Endothelial cell of umbilical vein (primary cell): ENCODE measurements at regions not wholly inside any gene's neighbourhood (a gene's known extent, or its start where the extent isn't known, plus 50 kb on each side); places are given as distances from the start of the nearest gene placed in this dataset.

Source experiments
- BruUV-seq: library from RNA; stranded (reverse); fragments of 400-500 nt; replicated peaks from 2 replicates; lab custom pipeline; 2021; lab: Mats Ljungman, UMichigan
- CTCF ChIA-PET: fragments of 300-600, 350-600 bp; sonication (Branson Sonifier 250); formaldehyde crosslinking; loops from one replicate; lab custom pipeline; 2021; ENCODE audit warnings: antibody characterized with exemption, inconsistent platforms; lab: Charles Lee
- POLR2A ChIA-PET: fragments of 300-600, 350-600 bp; sonication (Branson Sonifier 250); formaldehyde crosslinking; loops from one replicate; lab custom pipeline; 2021; ENCODE audit warnings: antibody characterized with exemption, inconsistent platforms; lab: Charles Lee
- DNase-seq: peaks from one replicate; pipeline ENCODE4 v3.0.0-alpha.2; 2011; ENCODE audit warnings: low read depth, low spot score
- FAIRE-seq: peaks from 2 replicates; lab custom pipeline; 2011; peaks lifted over from hg19 to GRCh38; lab: Jason Lieb, UNC
- H2AFZ ChIP-seq: 2 replicates; pipeline ENCODE4 v1.6.0; 2012; ENCODE audit warnings: low read depth, low read length, control low read depth, inconsistent platforms
- H3K27ac ChIP-seq: 2 replicates; pipeline ENCODE4 v1.5.1; 2011; ENCODE audit warnings: low read depth, mild to moderate bottlenecking, control low read depth, low read length, moderate library complexity; ENCODE audit not compliant: insufficient read depth
- H3K27me3 ChIP-seq, 2 experiments: 2 replicates each; pipeline versions ENCODE4 v1.6.0 to v1.6.1; 2011; ENCODE audit warnings: low read length in 2 of 2, mixed read lengths in 1 of 2; ENCODE audit not compliant: control insufficient read depth in 2 of 2, insufficient read depth in 2 of 2
- H3K36me3 ChIP-seq, 2 experiments: 2 replicates in 1 of 2; 3 replicates in 1 of 2; pipeline ENCODE4 v1.5.1; 2011; ENCODE audit warnings: low read length in 2 of 2, mild to moderate bottlenecking in 1 of 2, moderate library complexity in 1 of 2; ENCODE audit not compliant: control insufficient read depth in 2 of 2, insufficient read depth in 2 of 2; ENCODE audit errors: extremely low read depth in 1 of 2
- H3K4me1 ChIP-seq: 3 replicates; pipeline ENCODE4 v1.5.1; 2011; ENCODE audit warnings: mild to moderate bottlenecking, low read length; ENCODE audit not compliant: control insufficient read depth, insufficient read depth; ENCODE audit errors: extremely low read depth
- H3K4me2 ChIP-seq: 2 replicates; pipeline ENCODE4 v1.6.1; 2011; ENCODE audit warnings: low read length, control low read depth, mixed read lengths; ENCODE audit not compliant: insufficient read depth
- H3K4me3 ChIP-seq, 3 experiments: fragments of 200-600 bp in 1 of 3; sonication (generic), shearing (Covaris generic) in 1 of 3; replicated peaks in 1 of 3; 2 replicates each; pipeline ENCODE4 v1.5.1; 2011 to 2016; ENCODE audit warnings: control low read depth in 3 of 3, low read length in 3 of 3, mild to moderate bottlenecking in 2 of 3, inconsistent platforms in 1 of 3, low read depth in 1 of 3, moderate library complexity in 1 of 3; ENCODE audit not compliant: insufficient read depth in 1 of 3
- H3K79me2 ChIP-seq: 2 replicates; pipeline ENCODE4 v1.6.0; 2012; ENCODE audit warnings: low read length, inconsistent platforms; ENCODE audit not compliant: control insufficient read depth, insufficient read depth
- H3K9ac ChIP-seq: replicated peaks from 2 replicates; pipeline ENCODE3; 2011; ENCODE audit warnings: low read length, control low read depth; ENCODE audit not compliant: insufficient read depth; ENCODE audit errors: extremely low read depth
- H3K9me1 ChIP-seq: replicated peaks from 3 replicates; pipeline ENCODE4 v1.6.0; 2011; ENCODE audit warnings: mild to moderate bottlenecking, low read length; ENCODE audit not compliant: control insufficient read depth, insufficient read depth; ENCODE audit errors: extremely low read depth
- H3K9me3 ChIP-seq: replicated peaks from 2 replicates; pipeline ENCODE4 v1.5.1; 2012; ENCODE audit warnings: low read length, inconsistent platforms; ENCODE audit not compliant: control insufficient read depth, insufficient read depth
- H4K20me1 ChIP-seq: replicated peaks from 2 replicates; pipeline ENCODE3; 2011; ENCODE audit warnings: mild to moderate bottlenecking, low read length; ENCODE audit not compliant: control insufficient read depth, insufficient read depth; ENCODE audit errors: extremely low read depth
- CTCF ChIP-seq, 2 donors: IDR thresholded peaks; 1 replicate in 1 of 2; 2 replicates in 1 of 2; pipeline ENCODE4 v1.5.1; 2011; ENCODE audit warnings: low read length in 2 of 2, mild to moderate bottlenecking in 2 of 2, moderate library complexity in 2 of 2, control low read depth in 1 of 2, inconsistent platforms in 1 of 2, low read depth in 1 of 2; ENCODE audit not compliant: insufficient read depth in 1 of 2; ENCODE audit errors: extremely low read depth in 1 of 2
- EZH2 ChIP-seq: IDR thresholded peaks from 2 replicates; pipeline ENCODE4 v1.6.1; 2012; ENCODE audit warnings: borderline replicate concordance, low read depth, mild to moderate bottlenecking, moderate library complexity, low read length, inconsistent platforms; ENCODE audit not compliant: severe bottlenecking
- FOS ChIP-seq: IDR thresholded peaks from 2 replicates; pipeline ENCODE4 v1.6.1; 2011; ENCODE audit warnings: mild to moderate bottlenecking, low read length, moderate library complexity, borderline replicate concordance; ENCODE audit not compliant: insufficient read depth
- GATA2 ChIP-seq: IDR thresholded peaks from 2 replicates; pipeline ENCODE4 v1.7.0; 2011; ENCODE audit warnings: low read depth, mild to moderate bottlenecking, moderate library complexity, mixed read lengths, low read length; ENCODE audit not compliant: insufficient read length, insufficient read depth
- JUN ChIP-seq: IDR thresholded peaks from 2 replicates; pipeline ENCODE4 v1.6.1; 2011; ENCODE audit warnings: borderline replicate concordance, low read depth; ENCODE audit not compliant: insufficient read length, insufficient read depth
- MAX ChIP-seq: IDR thresholded peaks from 2 replicates; pipeline ENCODE4 v1.6.1; 2011; ENCODE audit not compliant: insufficient read depth, insufficient read length
- MYC ChIP-seq: IDR thresholded peaks from one replicate; pipeline ENCODE4 v1.6.1; 2011; ENCODE audit warnings: mild to moderate bottlenecking, low read depth, low read length
- POLR2A ChIP-seq: IDR thresholded peaks from 2 replicates; pipeline ENCODE4 v1.6.1; 2012; ENCODE audit warnings: low read depth, mild to moderate bottlenecking, control low read depth, low read length
- POLR2AphosphoS5 ChIP-seq: IDR thresholded peaks from 2 replicates; pipeline ENCODE4 v1.6.1; 2012; ENCODE audit warnings: low read depth, mild to moderate bottlenecking, control low read depth, low read length, moderate library complexity; ENCODE audit not compliant: insufficient read depth
- dilution Hi-C: fragments of 300-500 bp; cut with MboI; formaldehyde crosslinking; loops from one replicate; pipeline ENCODE4 v1.15.0; 2019; ENCODE audit warnings: low sequenced_read_pairs; ENCODE audit not compliant: extremely low pct_ligation_motif_present
- intact Hi-C: fragments of 100-400 bp; cut with micrococcal nuclease; formaldehyde crosslinking; loops from one replicate; pipeline ENCODE4 v1.10.0; 2022

GRCh38 chr15:46607077-46607476 lies 972.2 kb downstream of the SQOR start:
- Histone ChIP-seq H3K4me1 (no peaks in the 10 kb centered on the region), H4K20me1 (no peaks in the 10 kb centered on the region), H3K9ac (no peak overlapping the region), H3K9me3 (no peaks in the 10 kb centered on the region), H3K36me3 (no peaks in the 10 kb centered on the region), H3K9me1 (no peaks in the 10 kb centered on the region), H3K27me3 (no peaks in the 10 kb centered on the region), H3K27ac (no peak overlapping the region), H3K4me2 (no peak overlapping the region), H3K4me3 (no peak overlapping the region), H2AFZ (no peak overlapping the region), H3K79me2 (no peaks in the 10 kb centered on the region)
- intact Hi-C loops = no loop called here
- ChIA-PET CTCF (no interaction called here), POLR2A (no interaction called here)
- TF ChIP-seq POLR2A (no peak), MAX (no peak), GATA2 (no peak), MYC (no peak), EZH2 (no peak), CTCF (IDR thresholded peaks at IDR 0.05; ENCODE audit: extremely low read depth in 1 of 2, insufficient read depth in 1 of 2, low read depth in 1 of 2, low read length in 2 of 2) (no peak), JUN (no peak), POLR2AphosphoS5 (no peak), FOS (no peak)
- dilution Hi-C loops = no loop called here
- DNase-seq (no peak), FAIRE-seq (no peak)
- no TSS peak for BruUV-seq
